HG02840 (cell line): ENCODE measurements at regions not wholly inside any gene's neighbourhood (a gene's known extent, or its start where the extent isn't known, plus 50 kb on each side); places are given as distances from the start of the nearest gene placed in this dataset.

Experiments
- ATAC-seq: cut with Tn5 transposase; IDR thresholded peaks from one replicate; pipeline ENCODE4 v1.9.1; 2021; ENCODE audit warnings: mild to moderate bottlenecking, moderate library complexity, moderate number of reproducible peaks; ENCODE audit not compliant: unreplicated experiment, low FRiP score

DNA sequence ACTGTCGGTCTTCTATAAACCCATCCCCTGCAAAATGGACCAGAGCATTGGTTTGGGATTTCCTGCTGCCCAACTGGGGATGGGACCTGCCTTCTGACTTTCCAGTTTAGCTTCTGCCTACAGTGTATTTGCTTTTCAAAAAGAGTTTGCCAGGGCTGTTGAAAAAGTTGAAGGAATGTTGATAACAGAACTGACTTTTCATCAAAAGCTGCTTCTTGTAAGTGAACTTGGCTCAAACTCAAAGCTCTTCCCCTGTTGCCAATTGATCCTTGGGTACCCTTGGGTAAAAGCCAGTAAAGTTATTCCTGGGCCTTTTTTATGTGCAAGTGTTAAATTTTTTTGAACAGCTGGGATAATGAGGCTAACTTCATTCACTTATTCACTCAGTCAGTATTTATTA lies 142.9 kb upstream of the SLC30A5 start:
- ATAC-seq = no peak

DNA sequence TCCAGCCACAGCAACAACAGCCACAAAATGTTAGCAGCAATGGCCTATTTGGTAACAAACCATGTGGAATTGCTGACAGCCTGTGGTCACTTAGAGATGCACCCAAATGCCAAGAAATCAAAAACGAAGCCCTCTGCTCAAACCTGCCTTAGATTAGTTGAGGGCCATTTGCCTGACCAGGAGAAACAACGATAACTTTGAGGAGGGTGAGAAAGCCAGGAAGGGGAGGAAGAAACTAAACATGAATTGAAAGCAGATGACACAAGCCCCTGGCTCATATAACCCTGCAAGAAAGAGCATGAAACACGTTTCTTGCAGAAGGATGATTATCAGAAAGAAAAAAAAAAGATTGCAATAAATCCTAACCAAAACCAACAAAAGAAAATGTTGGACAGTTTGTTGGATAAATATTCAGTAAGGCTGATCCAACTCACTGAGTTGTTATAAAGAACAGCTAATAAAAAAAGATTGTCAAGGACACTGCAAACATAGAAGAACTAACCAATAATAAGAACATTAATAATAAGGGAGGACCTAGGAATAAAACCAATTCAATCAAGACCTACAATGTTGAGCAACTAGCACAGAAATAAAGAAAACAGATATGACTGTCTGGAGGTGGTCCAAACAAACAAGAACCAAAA lies 140.5 kb upstream of the SLC30A5 start:
- no peak for ATAC-seq

DNA sequence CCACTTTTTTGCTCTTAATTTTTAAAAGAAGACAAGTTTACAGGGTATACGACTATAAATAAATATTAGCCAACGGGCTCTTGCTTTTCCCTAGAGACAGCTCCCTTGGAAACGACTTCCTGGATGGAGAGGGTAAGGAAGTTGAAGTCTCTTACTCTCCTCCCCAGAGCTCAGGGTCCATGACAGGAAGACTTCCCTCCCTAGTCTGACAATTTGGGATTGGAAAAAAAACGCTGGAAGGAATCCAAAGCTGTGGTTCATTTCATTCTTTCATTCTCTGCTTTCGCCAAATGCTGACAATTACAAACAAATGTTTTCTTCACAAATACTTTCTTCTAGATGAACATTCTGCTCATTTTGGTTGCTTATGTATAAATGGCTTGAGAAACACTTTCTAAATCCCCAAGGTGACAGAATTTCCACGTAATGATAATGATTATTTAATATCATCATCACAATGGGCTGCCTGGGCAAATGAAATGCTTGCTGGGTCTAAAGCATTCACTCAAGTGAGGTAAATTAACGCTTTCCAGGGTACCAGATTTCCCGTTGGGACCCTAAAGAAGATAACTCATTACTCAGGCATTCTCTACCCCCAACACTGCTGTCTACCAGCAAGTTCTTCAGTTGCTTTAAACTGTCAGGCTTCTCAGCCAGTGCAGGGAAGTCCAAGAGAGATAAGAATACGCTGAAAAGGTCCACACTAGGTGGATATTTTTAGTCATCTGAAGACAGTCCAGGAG lies 139.8 kb upstream of the SLC30A5 start:
- no peak for ATAC-seq

DNA sequence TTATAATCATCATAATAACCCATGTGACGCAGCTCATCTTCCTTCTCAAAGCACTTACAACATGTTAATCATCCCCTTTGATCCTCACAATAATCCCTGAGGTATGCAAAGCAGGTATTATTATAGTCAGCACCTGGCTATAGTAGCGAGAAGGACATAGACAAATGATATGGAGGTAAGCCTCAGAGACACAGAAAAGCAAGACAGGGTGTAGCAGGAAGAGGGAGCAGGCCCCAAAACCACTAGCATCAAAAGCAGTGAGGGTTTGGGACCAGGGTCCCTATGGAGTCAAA lies 139.2 kb upstream of the SLC30A5 start:
- ATAC-seq = no peak

DNA sequence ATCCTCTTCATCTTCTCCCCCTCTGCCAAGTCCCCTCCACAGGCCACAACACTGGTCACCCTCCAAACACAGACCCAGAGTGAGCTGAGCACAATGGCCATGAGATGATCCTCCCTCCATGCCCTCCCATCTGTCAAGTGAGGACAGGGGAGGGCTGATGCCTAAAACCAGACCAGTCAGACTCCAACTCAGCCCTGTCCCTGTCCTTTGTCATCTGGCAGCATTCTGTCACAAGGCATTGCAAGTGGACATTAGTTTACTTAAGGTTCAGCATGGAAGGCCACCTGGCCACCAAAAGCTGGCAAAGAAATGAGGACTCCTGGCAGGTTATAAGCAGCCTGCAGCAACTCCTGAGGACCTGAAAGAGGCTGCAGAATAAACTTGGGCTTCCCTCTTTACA lies 136.2 kb upstream of the SLC30A5 start:
- ATAC-seq = no peak

DNA sequence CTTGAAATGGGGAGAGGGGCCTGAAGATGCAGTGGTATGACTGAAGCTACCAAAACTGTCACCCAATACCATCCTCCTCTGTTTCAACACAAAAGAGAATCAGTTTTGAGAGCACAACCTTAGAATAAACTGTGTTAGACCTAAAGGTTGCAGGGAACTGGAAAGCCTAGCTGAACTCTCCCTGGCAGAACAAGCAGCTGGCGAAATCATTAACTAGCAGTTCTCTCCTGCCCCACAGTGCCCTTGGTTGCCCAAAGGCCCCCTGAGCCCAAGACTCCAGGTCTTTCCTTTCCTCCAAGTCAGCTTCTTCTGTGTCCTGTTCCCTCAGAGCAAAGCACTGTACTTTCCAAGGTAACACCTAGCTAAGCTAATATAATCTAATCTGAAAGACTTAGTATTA lies 135.4 kb upstream of the SLC30A5 start:
- ATAC-seq = no peak

DNA sequence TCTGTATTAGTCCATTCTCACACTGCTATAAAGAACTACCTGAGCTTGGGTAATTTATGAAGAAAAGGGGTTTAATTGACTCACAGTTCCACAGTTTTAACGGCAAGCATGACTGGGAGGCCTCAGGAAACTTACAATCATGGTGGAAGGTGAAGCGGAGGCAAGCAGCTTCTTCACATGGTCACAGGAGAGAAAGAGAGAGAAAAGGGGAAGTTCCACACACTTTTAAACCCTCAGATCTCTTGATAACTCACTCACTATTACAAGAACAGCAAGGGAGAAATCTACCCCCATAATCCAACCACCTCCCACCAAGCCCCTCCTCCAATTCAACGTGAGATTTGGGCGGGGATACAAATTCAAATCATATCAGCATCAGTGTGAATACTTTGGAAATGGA lies 133.4 kb upstream of the SLC30A5 start:
- ATAC-seq = no peak

DNA sequence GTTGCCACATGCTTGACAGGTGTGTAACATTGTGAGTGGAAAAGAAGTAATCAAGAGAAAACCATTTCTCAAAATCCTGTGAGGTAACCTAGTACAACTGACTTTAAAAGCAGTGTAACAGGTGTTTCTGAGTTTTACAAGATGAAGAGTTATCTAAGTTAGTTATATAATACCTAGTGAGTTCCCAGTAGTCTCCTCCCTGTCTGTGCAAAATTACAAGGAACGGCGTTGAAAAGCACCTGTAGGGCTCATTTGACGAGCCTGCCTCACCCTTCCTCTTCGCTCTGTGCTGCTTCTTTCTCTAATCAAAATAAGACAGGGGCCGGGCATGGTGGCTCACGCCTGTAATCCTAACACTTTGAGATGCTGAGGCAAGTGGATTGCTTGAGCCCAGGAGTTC lies 132.9 kb upstream of the SLC30A5 start:
- ATAC-seq = no peak

DNA sequence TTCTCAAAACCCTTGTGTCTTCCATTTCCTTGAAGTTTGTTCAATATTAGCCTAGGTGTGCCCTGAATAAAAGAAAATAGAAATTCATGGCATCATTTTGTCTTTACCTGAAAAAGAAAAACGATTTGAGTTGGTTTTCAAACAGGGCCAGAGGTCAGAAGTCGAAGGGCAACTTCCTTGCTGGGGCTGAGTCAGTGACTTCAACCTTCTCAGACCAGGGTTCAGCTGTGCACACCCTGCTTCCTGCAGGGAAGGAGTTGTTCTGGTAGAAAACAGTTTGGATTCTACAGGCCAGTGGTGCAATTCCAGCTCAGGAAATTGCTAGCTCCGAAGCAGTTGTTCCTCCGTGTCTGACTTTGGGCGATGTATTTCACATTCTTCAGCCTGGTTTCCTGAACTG lies 132.1 kb upstream of the SLC30A5 start:
- ATAC-seq = no peak

DNA sequence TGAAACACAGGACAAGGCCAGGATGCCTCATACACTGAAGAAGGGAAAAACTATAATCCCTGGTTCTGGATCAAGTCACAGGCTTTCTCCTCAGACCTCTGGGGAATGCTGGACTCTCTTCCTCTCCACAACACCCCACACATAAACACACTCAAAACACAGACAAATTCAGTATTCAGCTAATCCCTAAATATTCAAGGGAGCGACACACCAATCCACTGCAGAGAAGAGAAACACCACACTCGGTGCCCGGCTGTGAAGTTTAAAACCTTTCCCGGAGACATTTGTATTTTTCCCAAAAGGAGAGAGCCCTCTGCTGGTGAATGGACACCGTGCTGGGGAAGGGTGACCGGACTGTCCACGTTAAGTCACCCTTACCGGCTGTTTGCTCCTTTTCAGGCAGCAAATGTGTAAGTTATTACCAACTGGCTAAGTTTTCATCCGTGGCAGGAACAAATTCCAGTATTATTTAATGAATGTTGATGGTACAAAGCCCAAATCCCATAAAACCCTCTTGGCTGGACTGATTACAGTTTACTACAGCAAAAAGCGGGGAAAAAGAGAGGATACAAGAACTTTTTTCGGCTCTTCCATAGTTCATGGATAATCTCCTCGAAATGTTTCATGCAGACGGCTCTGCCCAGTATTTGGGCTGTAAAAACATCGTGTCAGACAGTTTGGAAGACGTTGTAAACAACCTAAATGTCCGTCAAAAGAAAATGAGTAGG lies 130.9 kb upstream of the SLC30A5 start:
- no peak for ATAC-seq

DNA sequence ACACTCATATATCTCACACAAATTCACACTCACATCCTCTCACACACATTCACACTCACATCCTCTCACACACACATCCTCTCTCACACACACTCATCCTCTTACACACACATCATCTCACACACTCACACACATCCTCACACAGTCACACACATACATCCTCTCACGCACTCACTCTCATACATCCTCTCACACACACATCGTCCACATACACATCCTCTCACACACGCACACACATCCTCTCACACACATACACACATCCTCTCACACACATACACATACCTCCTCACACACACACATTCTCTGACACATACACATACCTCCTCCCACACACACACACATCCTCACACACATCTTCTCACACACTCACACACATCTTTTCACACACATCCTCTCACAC lies 129.1 kb upstream of the SLC30A5 start:
- ATAC-seq = no peak

DNA sequence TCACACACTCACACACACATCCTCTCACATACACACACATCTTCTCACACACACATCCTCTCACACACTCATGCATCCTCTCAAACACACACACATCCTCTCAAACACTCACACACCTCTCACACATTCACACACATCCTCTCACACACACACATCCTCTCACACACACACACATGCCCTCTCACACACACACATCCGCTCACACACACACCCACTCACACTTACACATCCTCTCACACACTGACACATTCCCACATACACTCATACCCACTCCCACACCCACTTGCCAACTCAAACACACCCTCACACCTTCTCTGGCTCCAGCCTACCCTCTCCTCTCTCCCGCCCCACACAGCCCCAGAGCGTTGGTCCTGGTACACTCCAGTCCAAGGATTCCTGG lies 127.9 kb upstream of the SLC30A5 start:
- no peak for ATAC-seq

DNA sequence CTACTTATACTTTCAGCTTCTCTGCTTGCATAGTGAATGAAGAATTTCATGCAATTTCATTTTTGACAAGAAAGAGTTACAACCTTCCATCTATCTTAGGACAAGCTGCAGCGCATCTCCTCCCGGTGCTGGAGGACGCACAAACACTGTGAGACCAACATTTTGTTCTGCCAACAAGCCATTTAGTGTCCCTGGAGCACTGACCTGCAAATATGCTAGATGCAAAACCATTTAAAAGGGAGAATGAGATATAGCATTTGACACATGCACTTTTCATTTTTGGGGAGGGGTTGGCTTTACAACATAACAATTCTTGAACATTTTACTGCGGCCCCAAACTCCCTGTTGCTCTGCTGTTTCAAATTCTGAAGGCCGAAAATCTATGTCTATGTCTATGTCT lies 127.2 kb upstream of the SLC30A5 start:
- ATAC-seq = no peak

DNA sequence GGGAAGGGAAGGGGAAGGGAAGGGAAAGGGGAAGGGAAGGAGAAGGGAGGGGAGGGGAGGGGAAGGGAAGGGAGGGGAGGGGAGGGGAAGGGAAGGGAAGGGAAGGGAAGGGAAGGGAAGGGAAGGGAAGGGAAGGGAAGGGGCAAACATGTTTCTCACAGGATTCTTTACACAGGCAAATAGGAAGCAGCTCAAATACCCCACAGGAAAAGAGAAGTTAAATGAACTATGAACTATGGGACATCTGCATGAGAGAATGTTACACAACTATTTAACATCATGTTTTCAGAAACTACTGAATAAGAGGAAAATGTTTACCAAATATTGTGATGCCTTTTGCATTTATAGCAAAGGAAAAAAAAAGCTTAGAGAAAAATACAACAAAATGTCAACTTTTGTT lies 125.4 kb upstream of the SLC30A5 start:
- no peak for ATAC-seq

DNA sequence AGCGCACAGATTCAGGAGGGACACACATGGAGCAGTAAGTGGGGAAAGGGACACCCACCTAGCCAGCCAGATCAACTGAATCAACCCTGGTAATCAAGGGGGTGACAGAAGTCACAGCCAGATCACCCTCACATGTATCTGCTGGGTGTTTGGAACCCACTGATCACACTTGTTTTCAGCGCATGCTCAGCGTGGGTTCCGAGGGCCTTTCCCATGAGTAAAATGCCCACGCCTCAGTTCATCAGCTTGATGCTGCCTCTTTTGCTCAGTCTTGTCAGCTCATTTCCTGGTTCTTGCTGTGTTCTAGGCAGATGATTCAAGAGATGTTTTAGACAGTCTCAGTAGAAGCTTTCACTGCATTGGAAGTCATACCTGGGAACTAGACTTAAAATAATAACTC lies 123.2 kb upstream of the SLC30A5 start:
- no peak for ATAC-seq

DNA sequence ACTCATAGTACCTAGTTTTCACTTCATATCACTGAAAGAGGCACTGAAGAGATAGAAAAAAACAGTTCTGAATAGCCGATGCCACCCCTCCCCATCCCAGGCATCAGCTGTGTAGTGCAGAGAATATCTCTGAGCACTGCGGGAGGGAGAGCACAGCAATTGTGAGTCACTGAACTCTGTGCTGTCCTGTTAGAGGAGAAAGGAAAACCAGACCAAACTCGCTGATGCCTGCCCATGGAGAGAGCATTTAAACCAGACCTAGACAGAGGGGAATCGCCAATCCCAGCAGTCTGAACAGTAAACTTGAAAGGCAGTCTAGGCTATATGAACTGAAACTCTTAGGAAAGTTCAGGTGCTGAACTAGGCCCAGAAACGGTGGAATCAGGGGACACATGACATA lies 120.1 kb upstream of the SLC30A5 start:
- no peak for ATAC-seq

DNA sequence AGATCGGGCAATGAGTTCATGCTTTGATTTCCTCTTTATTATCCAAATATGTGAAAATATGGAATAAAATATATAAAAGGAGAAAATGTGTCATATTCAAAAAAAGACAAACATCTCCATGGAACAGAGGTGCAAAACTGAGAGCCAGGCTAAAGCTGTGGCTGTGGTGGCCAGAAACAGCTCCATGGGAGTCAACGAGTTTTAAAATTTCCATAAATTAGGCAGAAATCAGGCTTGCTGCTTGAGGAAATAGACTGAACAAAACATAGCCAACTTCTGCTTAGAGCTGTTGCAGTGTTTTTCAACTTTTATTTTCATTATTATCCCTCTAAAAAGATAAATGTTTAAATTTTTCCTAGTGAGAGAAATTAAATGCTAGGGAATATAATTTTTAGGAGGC lies 110.8 kb upstream of the SLC30A5 start:
- ATAC-seq = no peak

DNA sequence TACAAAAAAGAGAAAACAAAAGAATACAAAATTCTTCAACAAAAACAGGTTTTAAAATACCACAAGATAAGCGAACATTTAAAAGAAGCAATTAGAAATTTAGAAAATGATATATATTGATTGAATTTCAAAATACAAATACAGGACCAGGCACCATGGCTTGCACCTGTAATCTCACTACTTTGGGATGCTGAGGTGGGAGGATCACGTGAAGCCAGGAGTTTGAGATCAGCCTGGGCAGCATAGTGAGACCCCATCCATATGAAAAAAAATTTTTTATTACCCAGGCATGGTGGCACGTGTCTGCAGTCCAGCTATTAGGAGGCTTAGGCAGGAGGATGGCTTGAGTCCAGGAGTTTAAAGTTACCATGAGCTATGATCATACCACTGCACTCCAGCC lies 109.9 kb upstream of the SLC30A5 start:
- no peak for ATAC-seq

DNA sequence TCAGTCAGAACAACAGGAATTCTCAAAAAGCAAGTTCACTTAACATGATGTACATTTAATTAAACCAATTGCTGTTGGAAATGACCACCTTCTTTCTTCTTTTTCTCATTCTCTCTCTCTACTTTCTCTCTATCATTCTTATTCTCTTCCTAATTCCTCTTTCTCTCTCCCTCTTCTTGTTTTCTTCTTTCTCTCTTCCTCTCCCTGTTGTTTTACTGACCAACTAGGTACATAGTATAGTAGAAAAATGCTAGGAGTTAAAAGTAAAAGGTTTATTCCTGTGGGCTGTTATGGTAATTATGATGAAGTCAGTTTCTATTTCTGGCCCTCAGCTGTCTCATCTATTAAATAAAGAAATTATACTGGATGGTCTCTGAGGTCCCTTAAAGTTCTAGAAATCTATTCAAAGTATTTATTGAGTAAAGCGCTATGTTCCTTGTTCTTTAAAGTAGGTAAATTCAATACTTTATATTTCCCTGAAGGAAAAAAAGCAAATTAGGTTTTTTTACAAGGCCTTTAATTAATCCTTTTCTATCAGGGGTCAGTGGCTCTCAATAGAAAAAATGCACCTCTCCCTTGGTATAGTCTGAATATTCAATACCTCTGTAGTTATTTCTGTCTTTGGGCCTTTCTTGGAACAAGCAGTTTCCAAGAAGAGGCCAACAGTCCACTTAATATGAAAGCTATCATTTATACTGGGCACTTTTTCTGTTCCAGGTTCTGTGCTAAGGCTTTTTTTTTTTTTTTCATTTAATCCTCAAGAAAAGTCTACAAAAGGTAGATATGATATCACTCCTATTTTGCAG lies 102.3 kb upstream of the SLC30A5 start:
- no peak for ATAC-seq

DNA sequence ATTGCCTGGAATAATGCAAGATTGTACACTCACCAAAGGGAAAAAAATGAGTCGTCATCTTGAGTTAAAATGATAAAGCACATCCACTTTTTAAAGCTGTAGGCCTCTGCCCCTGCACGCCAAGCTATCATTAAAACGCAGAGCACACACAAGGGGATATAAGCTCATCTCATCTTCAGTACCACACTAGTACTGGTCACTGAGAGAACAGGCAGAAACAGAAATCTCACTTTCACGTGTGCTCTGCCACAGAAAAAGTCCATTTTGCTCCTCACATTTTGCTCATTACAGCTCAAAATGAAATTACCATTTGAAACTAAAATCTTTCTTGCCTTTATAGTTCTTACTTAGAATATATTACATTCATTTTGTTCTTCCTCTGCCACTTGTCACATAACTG lies 99.2 kb upstream of the SLC30A5 start:
- no peak for ATAC-seq

DNA sequence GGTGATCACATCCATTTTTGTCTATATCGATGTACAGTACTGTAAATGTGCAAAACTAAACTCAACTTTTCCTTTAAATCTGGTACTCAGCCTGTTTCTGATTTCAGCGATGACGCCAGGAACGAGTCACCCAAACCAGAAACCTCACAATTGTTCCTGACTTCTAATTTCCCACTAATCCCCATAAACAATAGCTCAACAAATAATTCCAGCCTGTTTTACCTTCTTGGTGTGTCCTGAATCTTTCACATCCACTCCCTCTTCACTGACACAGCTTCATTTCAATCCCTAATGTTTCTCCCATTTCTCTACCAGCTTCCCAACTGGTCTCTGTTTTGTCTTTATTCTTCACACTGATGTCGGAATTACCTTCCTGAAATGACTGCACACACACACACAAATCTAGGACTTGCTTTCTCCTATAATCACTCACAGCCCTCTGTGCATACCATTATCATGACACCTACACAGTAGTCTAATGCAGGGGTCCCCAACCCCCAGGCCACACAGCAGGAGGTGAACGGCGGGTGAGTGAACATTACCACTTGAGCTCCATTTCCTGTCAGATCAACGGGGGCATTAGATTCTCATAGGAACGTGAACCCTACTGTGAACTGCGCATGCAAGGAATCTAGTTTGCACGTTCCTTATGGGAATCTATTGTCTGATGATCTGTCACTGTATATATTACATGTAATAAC lies 97.8 kb upstream of the SLC30A5 start:
- ATAC-seq = no peak
